HEK293T (cell line): ENCODE measurements at regions not wholly inside any gene's neighbourhood (a gene's known extent, or its start where the extent isn't known, plus 50 kb on each side); places are given as distances from the start of the nearest gene placed in this dataset.

Source experiments
- CTCF ChIA-PET: fragments of 350-600 bp; formaldehyde crosslinking; extraction: SDS; loops from one replicate; lab custom pipeline; 2021; ENCODE audit warnings: antibody characterized with exemption, inconsistent platforms; lab: Yijun Ruan, JAX
- POLR2A ChIA-PET: fragments of 350-600 bp; formaldehyde crosslinking; extraction: SDS; loops from one replicate; lab custom pipeline; 2020; ENCODE audit warnings: antibody characterized with exemption, inconsistent platforms; lab: Yijun Ruan, JAX
- DNase-seq: peaks from one replicate; pipeline ENCODE4 v3.0.0; 2012; ENCODE audit warnings: mixed read lengths; ENCODE audit errors: extremely low spot score
- ARNT ChIP-seq: fragments of 450-650 bp; IDR thresholded peaks from 2 replicates; pipeline ENCODE4 v1.6.1; 2017; ENCODE audit warnings: mild to moderate bottlenecking
- BHLHE40 ChIP-seq: fragments of 450-650 bp; IDR thresholded peaks from 2 replicates; pipeline ENCODE4 v1.6.1; 2016; ENCODE audit warnings: mild to moderate bottlenecking, moderate library complexity, borderline replicate concordance
- CTBP1 ChIP-seq: fragments of 450-650 bp; IDR thresholded peaks from 2 replicates; pipeline ENCODE4 v1.6.1; 2016; ENCODE audit warnings: borderline replicate concordance
- ELF4 ChIP-seq: fragments of 450-650 bp; IDR thresholded peaks from 2 replicates; pipeline ENCODE4 v1.6.1; 2017; ENCODE audit warnings: antibody characterized with exemption
- FOXA1 ChIP-seq: fragments of 450-650 bp; IDR thresholded peaks from 2 replicates; pipeline ENCODE4 v1.6.1; 2016; ENCODE audit warnings: mild to moderate bottlenecking
- FOXK2 ChIP-seq: fragments of 450-650 bp; IDR thresholded peaks from 2 replicates; pipeline ENCODE4 v1.6.1; 2016; ENCODE audit warnings: mild to moderate bottlenecking
- FOXM1 ChIP-seq: fragments of 450-650 bp; IDR thresholded peaks from 2 replicates; pipeline ENCODE4 v1.6.1; 2017; ENCODE audit warnings: mild to moderate bottlenecking, borderline replicate concordance
- HDGF ChIP-seq: fragments of 450-650 bp; IDR thresholded peaks from 2 replicates; pipeline ENCODE4 v1.6.1; 2017; ENCODE audit warnings: antibody characterized with exemption, borderline replicate concordance
- L3MBTL2 ChIP-seq: fragments of 450-650 bp; conservative IDR thresholded peaks from 2 replicates; pipeline ENCODE4 v1.6.1; 2016; ENCODE audit warnings: mild to moderate bottlenecking
- LEF1 ChIP-seq: fragments of 450-650 bp; IDR thresholded peaks from 2 replicates; pipeline ENCODE4 v1.6.1; 2017; ENCODE audit warnings: mild to moderate bottlenecking, borderline replicate concordance
- NFRKB ChIP-seq: fragments of 450-650 bp; IDR thresholded peaks from 2 replicates; pipeline ENCODE4 v1.6.1; 2016; ENCODE audit warnings: mild to moderate bottlenecking, moderate library complexity
- PKNOX1 ChIP-seq: fragments of 450-650 bp; IDR thresholded peaks from 2 replicates; pipeline ENCODE4 v1.6.1; 2016
- SP1 ChIP-seq: fragments of 450-650 bp; IDR thresholded peaks from 2 replicates; pipeline ENCODE4 v1.6.1; 2017
- SUZ12 ChIP-seq: fragments of 450-650 bp; IDR thresholded peaks from 2 replicates; pipeline ENCODE4 v1.6.1; 2016; ENCODE audit warnings: mild to moderate bottlenecking
- TARDBP ChIP-seq: fragments of 450-650 bp; IDR thresholded peaks from 2 replicates; pipeline ENCODE4 v1.6.1; 2016
- ZNF384 ChIP-seq: fragments of 450-650 bp; IDR thresholded peaks from 2 replicates; pipeline ENCODE4 v1.6.1; 2016

- CTCF ChIA-PET, result no interaction called here
These were observed 131.7 kb upstream of the PHACTR1 start for GRCh38 chr6:12584631-12585405.

GRCh38 chr6:12585497-12585958 is 131.0 kb upstream of the PHACTR1 start:
- ChIA-PET CTCF (no interaction called here), POLR2A (no interaction called here)
- DNase-seq, result no peak
- TF ChIP-seq L3MBTL2 (no peak), SUZ12 (no peak), FOXM1 (no peak), FOXK2 (no peak), CTBP1 (no peak), HDGF (no peak), NFRKB (no peak), PKNOX1 (no peak), BHLHE40 (no peak), FOXA1 (no peak), SP1 (no peak), ELF4 (no peak), ZNF384 (no peak), ARNT (no peak), LEF1 (no peak), TARDBP (no peak)

More at GRCh38 chr6:12584631-12585405, 131.7 kb upstream of the PHACTR1 start:
- POLR2A ChIA-PET, result no interaction called here
- no peak for DNase-seq
- TF ChIP-seq PKNOX1 (no peak), LEF1 (no peak), HDGF (no peak), ELF4 (no peak), NFRKB (no peak)

GRCh38 chr6:12586721-12587480 is 129.7 kb upstream of the PHACTR1 start:
- no peak for DNase-seq
- ChIA-PET CTCF (no interaction called here), POLR2A (no interaction called here)
- no peak for TF ChIP-seq HDGF
- TF ChIP-seq LEF1, result no peak
- no peak for TF ChIP-seq FOXK2

- TF ChIP-seq FOXK2, result no peak
- TF ChIP-seq ARNT, result no peak
- TF ChIP-seq FOXM1, result no peak
- no peak for TF ChIP-seq FOXA1
- TF ChIP-seq L3MBTL2, result no peak
- TF ChIP-seq ZNF384, result no peak
- no peak for TF ChIP-seq NFRKB
- no peak for TF ChIP-seq HDGF
- no peak for TF ChIP-seq SUZ12
- ChIA-PET CTCF (interaction anchor here (0.9 kb wide), 1 partner anchor 15 kb away, joined by 3 read pairs; no protein-coding TSS in a partner anchor), POLR2A (no interaction called here)
- DNase-seq, result no peak
These were observed 125.7 kb upstream of the PHACTR1 start for GRCh38 chr6:12590901-12591300.

GRCh38 chr6:12592634-12593033 is 123.9 kb upstream of the PHACTR1 start:
- ChIA-PET POLR2A (no interaction called here), CTCF (no interaction called here)
- DNase-seq, result no peak
- TF ChIP-seq L3MBTL2 (no peak), FOXA1 (no peak), NFRKB (no peak), ZNF384 (no peak), CTBP1 (no peak), BHLHE40 (no peak), HDGF (no peak), FOXK2 (no peak), PKNOX1 (no peak), ARNT (no peak), ELF4 (no peak)

- DNase-seq, result no peak
- ChIA-PET POLR2A (no interaction called here), CTCF (no interaction called here)
These were observed 122.6 kb upstream of the PHACTR1 start for GRCh38 chr6:12593771-12594529.

More at GRCh38 chr6:12593771-12594529, 122.6 kb upstream of the PHACTR1 start:
- TF ChIP-seq ARNT, result no peak
- TF ChIP-seq HDGF, result no peak
- no peak for TF ChIP-seq FOXK2
- no peak for TF ChIP-seq PKNOX1
- TF ChIP-seq FOXA1, result no peak
- TF ChIP-seq BHLHE40, result no peak
- TF ChIP-seq NFRKB, result no peak
- no peak for TF ChIP-seq LEF1
- TF ChIP-seq ELF4, result no peak
- no peak for TF ChIP-seq TARDBP
- TF ChIP-seq SUZ12, result no peak
- no peak for TF ChIP-seq SP1
- TF ChIP-seq L3MBTL2, result no peak
- TF ChIP-seq CTBP1, result no peak
- no peak for TF ChIP-seq FOXM1
- TF ChIP-seq ZNF384, result no peak
